IMR-90 (cell line): ENCODE measurements at regions not wholly inside any gene's neighbourhood (a gene's known extent, or its start where the extent isn't known, plus 50 kb on each side); places are given as distances from the start of the nearest gene placed in this dataset.

Experiments
- ATAC-seq: fragments of 200-7000 bp; cut with Tn5 transposase; 2 replicates; pipeline ENCODE4 v1.9.1; 2020; ENCODE audit warnings: low read depth, mild to moderate bottlenecking, moderate library complexity
- BruUV-seq: library from RNA; stranded (reverse); fragments of 400-500 nt; replicated peaks from 2 replicates; lab custom pipeline; 2021; lab: Mats Ljungman, UMichigan
- CTCF ChIA-PET: fragments of 300-600 bp; formaldehyde crosslinking; extraction: SDS; loops from one replicate; lab custom pipeline; 2021; ENCODE audit warnings: antibody characterized with exemption; lab: Yijun Ruan, JAX
- POLR2A ChIA-PET: fragments of 300-600 bp; sonication (Branson Sonifier 250); formaldehyde crosslinking; loops from one replicate; lab custom pipeline; 2022; ENCODE audit warnings: antibody characterized with exemption; ENCODE audit not compliant: unreplicated experiment; lab: Charles Lee
- DNase-seq: peaks from one replicate; pipeline ENCODE4 v3.0.0; 2013
- H2AFZ ChIP-seq: replicated peaks from 2 replicates; pipeline ENCODE3; 2013; ENCODE audit warnings: low read length, mild to moderate bottlenecking; ENCODE audit not compliant: poor library complexity
- H2AK5ac ChIP-seq: 2 replicates; pipeline ENCODE4 v1.6.1; 2013; ENCODE audit warnings: low read depth, low read length, inconsistent platforms
- H2AK9ac ChIP-seq: replicated peaks from 2 replicates; pipeline ENCODE3; 2013; ENCODE audit warnings: mild to moderate bottlenecking, low read depth, low read length, moderate library complexity; ENCODE audit not compliant: poor library complexity
- H2BK120ac ChIP-seq: 2 replicates; pipeline ENCODE4 v1.6.1; 2013; ENCODE audit warnings: low read depth, low read length, inconsistent platforms
- H2BK15ac ChIP-seq: 3 replicates; pipeline ENCODE4 v1.6.1; 2013; ENCODE audit warnings: low read depth, low read length, inconsistent platforms
- H2BK20ac ChIP-seq: 2 replicates; pipeline ENCODE4 v1.6.1; 2013; ENCODE audit warnings: low read depth, mild to moderate bottlenecking, inconsistent platforms, low read length, moderate library complexity
- H2BK5ac ChIP-seq: 2 replicates; pipeline ENCODE4 v1.6.1; 2013; ENCODE audit warnings: mild to moderate bottlenecking, low read depth, low read length, inconsistent platforms; ENCODE audit not compliant: poor library complexity, severe bottlenecking
- H3K14ac ChIP-seq: replicated peaks from 2 replicates; pipeline ENCODE4 v1.6.1; 2013; ENCODE audit warnings: low read depth, low read length, inconsistent platforms
- H3K18ac ChIP-seq: 2 replicates; pipeline ENCODE4 v1.6.1; 2013; ENCODE audit warnings: low read depth, low read length, control low read depth
- H3K23ac ChIP-seq: 2 replicates; pipeline ENCODE4 v1.6.1; 2013; ENCODE audit warnings: low read depth, low read length, inconsistent platforms
- H3K27ac ChIP-seq: 2 replicates; pipeline ENCODE4 v1.5.1; 2013; ENCODE audit warnings: mild to moderate bottlenecking, control low read depth, low read length; ENCODE audit not compliant: insufficient read depth
- H3K27me3 ChIP-seq: 2 replicates; pipeline ENCODE4 v1.6.1; 2013; ENCODE audit warnings: low read length; ENCODE audit not compliant: control insufficient read depth, insufficient read depth
- H3K36me3 ChIP-seq: 2 replicates; pipeline ENCODE4 v1.6.1; 2013; ENCODE audit warnings: low read length, mixed read lengths; ENCODE audit not compliant: control insufficient read depth, insufficient read depth
- H3K4ac ChIP-seq: 2 replicates; pipeline ENCODE4 v1.6.1; 2013; ENCODE audit warnings: low read depth, low read length, inconsistent platforms
- H3K4me1 ChIP-seq: 2 replicates; pipeline ENCODE4 v1.6.1; 2013; ENCODE audit warnings: low read length, mixed read lengths; ENCODE audit not compliant: control insufficient read depth, insufficient read depth
- H3K4me2 ChIP-seq: 2 replicates; pipeline ENCODE4 v1.6.1; 2013; ENCODE audit warnings: low read depth, mild to moderate bottlenecking, control low read depth, low read length, moderate library complexity
- H3K4me3 ChIP-seq: 2 replicates; pipeline ENCODE4 v1.5.1; 2013; ENCODE audit warnings: low read depth, mild to moderate bottlenecking, control low read depth, low read length, moderate library complexity; ENCODE audit not compliant: insufficient read depth
- H3K56ac ChIP-seq: 2 replicates; pipeline ENCODE4 v1.6.1; 2013; ENCODE audit warnings: low read length, inconsistent platforms; ENCODE audit not compliant: insufficient read depth; ENCODE audit errors: extremely low read depth
- H3K79me1 ChIP-seq, 2 experiments: 2 replicates each; pipeline ENCODE4 v1.6.1; 2013; ENCODE audit warnings: low read length in 2 of 2, inconsistent platforms in 1 of 2, low read depth in 1 of 2
- H3K9ac ChIP-seq: 2 replicates; pipeline ENCODE4 v1.6.1; 2013; ENCODE audit warnings: low read depth, low read length, control low read depth
- H3K9me1 ChIP-seq: 2 replicates; pipeline ENCODE4 v1.6.1; 2013; ENCODE audit warnings: low read length, inconsistent platforms; ENCODE audit not compliant: insufficient read depth
- H3K9me3 ChIP-seq: 2 replicates; pipeline ENCODE4 v1.6.1; 2013; ENCODE audit warnings: low read length; ENCODE audit not compliant: control insufficient read depth, insufficient read depth
- H4K20me1 ChIP-seq: 2 replicates; pipeline ENCODE4 v1.6.1; 2013; ENCODE audit warnings: low read length, inconsistent platforms; ENCODE audit not compliant: insufficient read depth
- H4K5ac ChIP-seq: 2 replicates; pipeline ENCODE4 v1.6.1; 2013; ENCODE audit warnings: mild to moderate bottlenecking, low read depth, low read length, control low read depth
- H4K8ac ChIP-seq, 2 experiments: 2 replicates each; pipeline ENCODE4 v1.6.1; 2013; ENCODE audit warnings: low read depth in 2 of 2, low read length in 2 of 2, control low read depth in 1 of 2, inconsistent platforms in 1 of 2
- H4K91ac ChIP-seq: 2 replicates; pipeline ENCODE4 v1.6.1; 2013; ENCODE audit warnings: low read depth, low read length, inconsistent platforms; ENCODE audit not compliant: insufficient read depth
- BHLHE40 ChIP-seq: fragments of 150-350 bp; IDR thresholded peaks from 2 replicates; pipeline ENCODE4 v1.6.1; 2016; ENCODE audit warnings: mild to moderate bottlenecking, low read depth, low read length
- CHD1 ChIP-seq: IDR thresholded peaks from 2 replicates; pipeline ENCODE4 v1.6.1; 2012; ENCODE audit warnings: low read depth, low read length, improper control_type of control experiment
- FOS ChIP-seq: fragments of 150-350 bp; IDR thresholded peaks from 2 replicates; pipeline ENCODE4 v1.6.1; 2016; ENCODE audit warnings: low read depth, low read length
- MAFK ChIP-seq: IDR thresholded peaks from 2 replicates; pipeline ENCODE4 v1.6.1; 2012; ENCODE audit warnings: low read depth, low read length, improper control_type of control experiment
- MAZ ChIP-seq: IDR thresholded peaks from 2 replicates; pipeline ENCODE4 v1.6.1; 2012; ENCODE audit warnings: low read depth, mild to moderate bottlenecking, low read length, improper control_type of control experiment, moderate library complexity, borderline replicate concordance
- MXI1 ChIP-seq: IDR thresholded peaks from 2 replicates; pipeline ENCODE4 v1.6.1; 2012; ENCODE audit warnings: low read depth, mild to moderate bottlenecking, low read length, moderate library complexity, borderline replicate concordance
- NFE2L2 ChIP-seq: fragments of 150-350 bp; IDR thresholded peaks from 2 replicates; pipeline ENCODE4 v1.6.1; 2016; ENCODE audit warnings: low read depth, mild to moderate bottlenecking, low read length
- POLR2A ChIP-seq: IDR thresholded peaks from 2 replicates; pipeline ENCODE4 v1.6.1; 2012; ENCODE audit warnings: mild to moderate bottlenecking, low read depth, low read length
- RAD21 ChIP-seq: IDR thresholded peaks from 2 replicates; pipeline ENCODE4 v1.6.1; 2012; ENCODE audit warnings: low read length, improper control_type of control experiment
- RCOR1 ChIP-seq: IDR thresholded peaks from 2 replicates; pipeline ENCODE4 v1.6.1; 2012; ENCODE audit warnings: mild to moderate bottlenecking, low read length, improper control_type of control experiment; ENCODE audit not compliant: insufficient replicate concordance
- RFX5 ChIP-seq: IDR thresholded peaks from 2 replicates; pipeline ENCODE4 v1.8.0; 2012; ENCODE audit warnings: low read depth, mild to moderate bottlenecking, low read length, moderate library complexity
- SMC3 ChIP-seq: fragments of 150-350 bp; IDR thresholded peaks from 2 replicates; pipeline ENCODE4 v1.6.1; 2016; ENCODE audit warnings: low read depth, mild to moderate bottlenecking, antibody characterized with exemption, low read length, moderate library complexity
- USF2 ChIP-seq: fragments of 150-350 bp; IDR thresholded peaks from 2 replicates; pipeline ENCODE4 v1.6.1; 2017; ENCODE audit warnings: mild to moderate bottlenecking, antibody characterized with exemption, low read length, low read depth
- WGBS, 2 experiments: methylation state at CpG; one replicate each; pipeline versions ENCODE4 v1.1.5 to v1.1.7; 2013; ENCODE audit warnings: missing lambda C conversion rate in 2 of 2; ENCODE audit not compliant: insufficient read length in 1 of 2; ENCODE audit errors: extremely low coverage in 2 of 2; 5-methylcytosine and 5-hydroxymethylcytosine counted together
- dilution Hi-C: fragments of 300-500 bp; cut with HindIII; formaldehyde crosslinking; loops from one replicate; pipeline ENCODE4 v1.14.3; 2018; ENCODE audit warnings: low sequenced_read_pairs; ENCODE audit not compliant: unreplicated experiment
- in situ Hi-C: fragments of 300-500 bp; cut with MboI; formaldehyde crosslinking; loops from 3 replicates; pipeline ENCODE4 v1.14.3; 2019; ENCODE audit warnings: low sequenced_read_pairs, inconsistent platforms, mixed read lengths
- intact Hi-C: fragments of 100-400 bp; cut with micrococcal nuclease; formaldehyde crosslinking; loops from 2 replicates; pipeline ENCODE4 v1.10.0; 2022

GRCh38 chr4:160818571-160818970 is 1345.2 kb downstream of the FSTL5 start:
- Histone ChIP-seq H3K23ac (no peak overlapping the region), H4K8ac (no peak overlapping the region), H3K27ac (no peak overlapping the region), H4K5ac (no peak overlapping the region), H2BK15ac (no peak overlapping the region), H3K36me3 (no peaks in the 10 kb centered on the region), H2BK5ac (no peak overlapping the region), H3K27me3 (no peaks in the 10 kb centered on the region), H3K9ac (no peak overlapping the region), H3K4me3 (no peak overlapping the region), H3K4me2 (no peak overlapping the region), H2BK120ac (no peak overlapping the region), H3K14ac (no peak overlapping the region), H2BK20ac (no peak overlapping the region), H4K20me1 (no peaks in the 10 kb centered on the region), H2AK9ac (no peak overlapping the region), H2AFZ (no peak overlapping the region), H3K9me3 (peaks cover 2% of the 10 kb centered on the region), H3K4me1 (no peaks in the 10 kb centered on the region), H3K4ac (no peak overlapping the region), H3K79me1 (no peaks in the 10 kb centered on the region), H3K9me1 (no peaks in the 10 kb centered on the region), H4K91ac (no peak overlapping the region), H3K18ac (no peak overlapping the region), H2AK5ac (no peak overlapping the region), H3K56ac (no peak overlapping the region)
- no TSS peak for BruUV-seq
- no CpG with 5 or more reads among the region's 1 CpG for WGBS, 2 experiments
- ChIA-PET POLR2A (no interaction called here), CTCF (no interaction called here)
- dilution Hi-C loops (no loop called here), intact Hi-C loops (no loop called here), in situ Hi-C loops (no loop called here)
- ATAC-seq, result no peak
- no peak for DNase-seq
- TF ChIP-seq CHD1, result no peak
- TF ChIP-seq BHLHE40, result no peak
- TF ChIP-seq NFE2L2, result no peak
- TF ChIP-seq MXI1, result no peak
- no peak for TF ChIP-seq SMC3
- TF ChIP-seq RCOR1, result no peak
- TF ChIP-seq FOS, result no peak
- no peak for TF ChIP-seq RAD21
- no peak for TF ChIP-seq USF2
- no peak for TF ChIP-seq POLR2A
- TF ChIP-seq MAFK, result no peak
- no peak for TF ChIP-seq MAZ
- no peak for TF ChIP-seq RFX5
